ENCODE measurements at regions not wholly inside any gene's neighbourhood (a gene's known extent, or its start where the extent isn't known, plus 50 kb on each side); places are given as distances from the start of the nearest gene placed in this dataset.

DNA sequence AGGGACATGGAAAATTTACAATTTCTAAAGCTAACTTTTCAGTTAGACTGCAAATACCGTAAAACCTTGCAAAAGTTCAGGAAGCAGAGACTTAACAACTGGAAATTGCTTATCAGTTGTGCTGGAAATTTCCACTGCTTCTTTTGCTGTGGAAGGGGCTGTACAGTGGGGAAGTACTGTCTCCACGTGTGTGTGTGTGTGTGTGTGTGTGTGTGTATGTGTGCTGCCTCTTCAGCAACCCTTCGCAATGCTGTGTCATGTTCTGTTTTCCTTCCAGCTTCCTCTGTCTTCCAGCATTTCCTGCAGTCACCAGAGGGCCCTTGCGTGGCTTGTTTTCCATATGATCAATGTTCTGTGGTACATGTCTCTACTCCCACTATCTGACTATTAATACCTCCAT is 87.5 kb upstream of the RANBP3L start:
- peak in 2 of 5 donors; percentile 15 to 36 for DNase-seq
- Histone ChIP-seq H3K4me1 (ENCODE audit: insufficient read depth) (peaks cover 4% of the 10 kb centered on the region), H3K4me3 (no peak overlapping the region), H3K27ac (no peak overlapping the region), H3K27me3 (no peaks in the 10 kb centered on the region), H3K9me3 (no peaks in the 10 kb centered on the region), H3K36me3 (no peaks in the 10 kb centered on the region)
- intact Hi-C loops (cut with DNase I), result no loop called here
- 27 to 29% (median 28%) methylated on average over 4 of the region's 4 CpGs for WGBS, 3 donors
- TF ChIP-seq, protein P1, sequence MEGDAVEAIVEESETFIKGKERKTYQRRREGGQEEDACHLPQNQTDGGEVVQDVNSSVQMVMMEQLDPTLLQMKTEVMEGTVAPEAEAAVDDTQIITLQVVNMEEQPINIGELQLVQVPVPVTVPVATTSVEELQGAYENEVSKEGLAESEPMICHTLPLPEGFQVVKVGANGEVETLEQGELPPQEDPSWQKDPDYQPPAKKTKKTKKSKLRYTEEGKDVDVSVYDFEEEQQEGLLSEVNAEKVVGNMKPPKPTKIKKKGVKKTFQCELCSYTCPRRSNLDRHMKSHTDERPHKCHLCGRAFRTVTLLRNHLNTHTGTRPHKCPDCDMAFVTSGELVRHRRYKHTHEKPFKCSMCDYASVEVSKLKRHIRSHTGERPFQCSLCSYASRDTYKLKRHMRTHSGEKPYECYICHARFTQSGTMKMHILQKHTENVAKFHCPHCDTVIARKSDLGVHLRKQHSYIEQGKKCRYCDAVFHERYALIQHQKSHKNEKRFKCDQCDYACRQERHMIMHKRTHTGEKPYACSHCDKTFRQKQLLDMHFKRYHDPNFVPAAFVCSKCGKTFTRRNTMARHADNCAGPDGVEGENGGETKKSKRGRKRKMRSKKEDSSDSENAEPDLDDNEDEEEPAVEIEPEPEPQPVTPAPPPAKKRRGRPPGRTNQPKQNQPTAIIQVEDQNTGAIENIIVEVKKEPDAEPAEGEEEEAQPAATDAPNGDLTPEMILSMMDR (IDR thresholded peaks at IDR 0.05), result no peak
- no peak for TF ChIP-seq EP300 (IDR thresholded peaks at IDR 0.05)
- TF ChIP-seq POLR2A (IDR thresholded peaks at IDR 0.05), result no peak

DNA sequence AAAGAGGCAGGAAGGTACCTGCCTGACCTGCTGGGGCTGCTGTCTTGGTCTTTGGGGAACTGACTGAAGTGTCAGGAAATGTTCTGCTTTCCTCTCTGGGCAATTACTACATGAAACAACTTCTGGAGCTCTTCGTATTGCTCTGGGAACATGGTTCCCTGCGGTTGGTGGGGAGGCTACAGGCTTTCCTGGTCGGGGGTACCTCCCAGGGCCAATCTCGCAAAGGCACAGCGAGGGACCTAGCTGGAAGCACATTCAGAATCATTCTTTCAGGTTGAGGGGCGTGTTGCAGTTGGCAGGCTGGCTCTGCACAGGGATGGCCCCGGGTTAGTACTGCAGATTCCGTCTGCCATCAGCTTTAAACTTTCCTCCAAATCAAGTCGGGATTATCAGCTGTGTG is 88.9 kb upstream of the RANBP3L start:
- no peak overlapping the region for H3K4me3 ChIP-seq
- H3K9me3 ChIP-seq, result no peaks in the 10 kb centered on the region
- no peaks in the 10 kb centered on the region for H3K27me3 ChIP-seq
- intact Hi-C loops (cut with DNase I), result loop anchor here in 2 of 4 donors (10.0 kb wide), 2 partner anchors 126 to 146 kb away; partner anchors contain the start of gene NADK2 (in 1 of the 2)
- H3K27ac ChIP-seq, result no peak overlapping the region
- peaks cover 4% of the 10 kb centered on the region for H3K4me1 ChIP-seq (ENCODE audit: insufficient read depth)
- 81 to 93% (median 84%) methylated on average over 9 of the region's 9 CpGs for WGBS, 3 donors
- TF ChIP-seq, protein P1 (IDR thresholded peaks at IDR 0.05), result no peak
- TF ChIP-seq POLR2A (IDR thresholded peaks at IDR 0.05) (no peak), EP300 (IDR thresholded peaks at IDR 0.05) (no peak)
- no peak for DNase-seq
- H3K36me3 ChIP-seq, result no peaks in the 10 kb centered on the region

DNA sequence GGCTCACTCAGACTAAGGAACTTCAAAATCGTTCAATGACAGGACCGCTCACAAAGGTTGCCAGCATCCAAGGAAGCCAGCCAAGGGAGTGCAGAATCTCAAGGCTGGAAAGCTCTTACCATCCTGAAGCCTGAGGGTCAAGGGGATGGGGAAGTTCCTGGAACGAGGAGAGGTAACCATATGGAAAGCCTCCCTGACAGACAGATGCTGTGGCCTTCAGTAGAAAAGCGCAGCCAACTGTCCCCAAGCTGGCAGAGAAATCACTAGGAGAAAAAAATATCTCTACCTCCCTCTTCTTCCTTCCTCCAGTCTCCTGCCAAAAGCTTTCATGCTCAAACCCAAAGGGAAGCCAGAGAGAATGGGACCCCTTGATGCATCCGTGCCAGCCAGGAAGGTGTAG is 90.5 kb upstream of the RANBP3L start:
- no peak for DNase-seq
- Histone ChIP-seq H3K36me3 (no peaks in the 10 kb centered on the region), H3K4me3 (no peak overlapping the region), H3K27me3 (no peaks in the 10 kb centered on the region), H3K9me3 (no peaks in the 10 kb centered on the region), H3K4me1 (ENCODE audit: insufficient read depth) (peaks cover 4% of the 10 kb centered on the region), H3K27ac (no peak overlapping the region)
- WGBS, 3 donors, result 51 to 68% (median 55%) methylated on average over 5 of the region's 5 CpGs
- no peak for TF ChIP-seq POLR2A (IDR thresholded peaks at IDR 0.05)
- TF ChIP-seq, protein P1 (IDR thresholded peaks at IDR 0.05), result no peak
- intact Hi-C loops (cut with DNase I), result loop anchor here in 2 of 4 donors (10.0 kb wide), 2 partner anchors 127 to 147 kb away; partner anchors contain the start of gene NADK2 (in 1 of the 2)

DNA sequence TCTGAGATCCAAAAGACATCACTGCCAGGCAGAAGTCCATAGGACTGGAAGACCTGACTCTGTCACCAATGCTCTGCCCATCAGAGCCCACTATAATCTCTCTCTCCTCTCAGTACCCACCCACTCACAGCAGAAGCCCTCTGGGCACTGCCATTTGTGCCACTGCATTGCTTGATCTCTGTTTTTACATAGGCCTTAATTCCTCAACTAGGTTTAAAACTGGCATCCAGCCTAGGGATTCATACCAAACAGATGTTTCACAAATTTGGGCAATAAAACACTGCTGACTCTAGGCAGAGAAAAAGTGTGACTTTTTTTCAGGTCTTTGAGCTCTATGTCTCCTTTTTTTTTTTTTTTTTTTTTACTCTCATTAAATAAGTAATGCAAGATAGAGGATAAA is 91.1 kb upstream of the RANBP3L start:
- Histone ChIP-seq H3K4me3 (no peak overlapping the region), H3K36me3 (no peaks in the 10 kb centered on the region), H3K9me3 (no peaks in the 10 kb centered on the region), H3K27ac (no peak overlapping the region), H3K27me3 (no peaks in the 10 kb centered on the region), H3K4me1 (ENCODE audit: insufficient read depth) (peaks cover 4% of the 10 kb centered on the region)
- no peak for DNase-seq
- TF ChIP-seq EP300 (IDR thresholded peaks at IDR 0.05), result no peak
- no peak for TF ChIP-seq POLR2A (IDR thresholded peaks at IDR 0.05)
- TF ChIP-seq, protein P1 (IDR thresholded peaks at IDR 0.05), result no peak
- intact Hi-C loops (cut with DNase I), result loop anchor here in 2 of 4 donors (10.0 kb wide), 2 partner anchors 128 to 148 kb away; partner anchors contain the start of gene NADK2 (in 1 of the 2)
